GM12878 (cell line): ENCODE measurements at regions not wholly inside any gene's neighbourhood (a gene's known extent, or its start where the extent isn't known, plus 50 kb on each side); places are given as distances from the start of the nearest gene placed in this dataset.
A peak's percentile ranks its signal among the peaks of the same experiment; 100 is the strongest.

Experiments used
- BACH1 ChIP-seq: fragments of 450-650 bp; IDR thresholded peaks from 2 replicates; pipeline ENCODE4 v1.6.1; 2017; ENCODE audit warnings: mild to moderate bottlenecking, borderline replicate concordance
- CBFB ChIP-seq: IDR thresholded peaks from 2 replicates; pipeline ENCODE4 v1.6.1; 2016; ENCODE audit warnings: antibody characterized with exemption, low read depth
- EGR1 ChIP-seq, 2 experiments: IDR thresholded peaks; 1 replicate in 1 of 2; 2 replicates in 1 of 2; pipeline ENCODE4 v1.6.1; 2011 to 2012; ENCODE audit warnings: low read depth in 2 of 2, low read length in 2 of 2, borderline replicate concordance in 1 of 2, mild to moderate bottlenecking in 1 of 2, moderate library complexity in 1 of 2
- KDM1A ChIP-seq: fragments of 200-600 bp; sonication (generic); IDR thresholded peaks from 2 replicates; pipeline ENCODE4 v1.6.1; 2016; ENCODE audit warnings: borderline replicate concordance
- POLR2A ChIP-seq: IDR thresholded peaks from 2 replicates; pipeline ENCODE4 v1.6.1; 2011; ENCODE audit warnings: low read depth, mild to moderate bottlenecking, low read length
- POU2F2 ChIP-seq: IDR thresholded peaks from 3 replicates; pipeline ENCODE4 v1.6.1; 2011; ENCODE audit warnings: low read depth, mild to moderate bottlenecking, low read length, borderline replicate concordance
- PRDM15 ChIP-seq: fragments of 450-650 bp; formaldehyde crosslinking; IDR thresholded peaks from 2 replicates; pipeline ENCODE4 v1.4.0; 2020; ENCODE audit warnings: mild to moderate bottlenecking, moderate library complexity
- RELB ChIP-seq: fragments of 450-650 bp; IDR thresholded peaks from 2 replicates; pipeline ENCODE4 v1.6.1; 2017; ENCODE audit warnings: low read depth, mild to moderate bottlenecking, moderate library complexity
- RFX5 ChIP-seq: IDR thresholded peaks from 2 replicates; pipeline ENCODE4 v1.6.1; 2011; ENCODE audit warnings: low read depth, low read length, improper control_type of control experiment
- SMC3 ChIP-seq: IDR thresholded peaks from 2 replicates; pipeline ENCODE4 v1.6.1; 2011; ENCODE audit warnings: low read length, improper control_type of control experiment, borderline replicate concordance
- USF2 ChIP-seq: IDR thresholded peaks from 2 replicates; pipeline ENCODE4 v1.6.1; 2011; ENCODE audit warnings: low read depth, low read length, improper control_type of control experiment, borderline replicate concordance
- ZBTB40 ChIP-seq: fragments of 450-650 bp; IDR thresholded peaks from 2 replicates; pipeline ENCODE4 v1.6.1; 2016; ENCODE audit warnings: mild to moderate bottlenecking, moderate library complexity, borderline replicate concordance
- ZNF384 ChIP-seq: IDR thresholded peaks from 2 replicates; pipeline ENCODE4 v1.6.1; 2012; ENCODE audit warnings: low read depth, mild to moderate bottlenecking, low read length, improper control_type of control experiment, borderline replicate concordance
- TF ChIP-seq, protein P1 (sequence below): fragments of 450-650 bp; formaldehyde crosslinking; IDR thresholded peaks from 2 replicates; pipeline ENCODE4 v1.5.0; 2022; ENCODE audit warnings: mild to moderate bottlenecking, missing genetic modification characterization

DNA sequence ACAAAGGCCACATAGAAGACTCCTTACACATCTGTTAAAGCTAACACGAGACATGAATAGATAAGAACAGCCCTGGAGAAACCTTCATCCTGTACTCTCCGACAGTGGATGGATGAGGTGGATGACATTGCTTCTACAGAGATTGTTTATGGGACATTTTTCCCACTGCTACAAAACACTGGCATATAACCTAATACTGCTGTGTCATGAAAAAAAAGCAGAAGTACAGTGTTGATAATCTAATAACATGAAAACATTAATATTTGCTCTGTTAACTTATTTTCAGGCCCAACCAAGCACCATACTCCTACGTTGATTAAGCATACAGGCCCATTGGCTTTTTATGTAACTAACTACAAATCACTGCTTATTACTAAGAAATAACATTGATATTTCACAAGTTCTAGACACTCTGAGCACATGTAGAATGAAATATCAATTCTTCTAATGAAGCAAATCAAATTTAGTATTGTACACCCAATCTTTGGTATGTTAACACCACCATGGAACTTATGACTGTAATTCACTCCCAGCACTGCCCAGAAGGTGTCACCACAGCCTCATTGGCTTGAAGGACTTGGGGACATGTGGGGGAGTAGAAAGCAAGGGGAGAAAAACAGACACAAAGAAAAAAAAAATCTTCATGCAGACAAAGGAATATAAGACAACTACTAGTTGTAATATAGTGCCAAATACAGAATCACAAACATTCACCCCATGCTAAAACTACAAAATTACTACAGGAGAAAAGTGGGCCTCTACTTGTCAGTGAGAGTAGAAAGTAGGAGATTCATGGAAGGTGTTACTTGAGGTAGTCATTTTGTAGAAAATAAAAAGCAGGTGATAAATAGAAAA lies 330.0 kb upstream of the PMFBP1 start (continued):
- TF ChIP-seq USF2, result no peak
- peak; percentile 93 for TF ChIP-seq SMC3
- TF ChIP-seq ZNF384, result 0 out of 2 replicates have a peak, but pooled peaks have one; percentile 50
- no peak for TF ChIP-seq BACH1
- peak in 1 of 2 experiments; percentile 46; a peak in 1 of 3 replicates for TF ChIP-seq EGR1 (IDR thresholded peaks at IDR 0.05; ENCODE audit: borderline replicate concordance in 1 of 2, low read depth in 2 of 2, low read length in 2 of 2)
- TF ChIP-seq RELB, result no peak
- TF ChIP-seq PRDM15 (CRISPR knock-in tag), result no peak
- TF ChIP-seq KDM1A, result no peak
- TF ChIP-seq POU2F2, result 0 out of 3 replicates have a peak, but pooled peaks have one; percentile 30
- TF ChIP-seq POLR2A, result no peak
- TF ChIP-seq ZBTB40, result no peak
- TF ChIP-seq RFX5, result no peak
- TF ChIP-seq, protein P1, sequence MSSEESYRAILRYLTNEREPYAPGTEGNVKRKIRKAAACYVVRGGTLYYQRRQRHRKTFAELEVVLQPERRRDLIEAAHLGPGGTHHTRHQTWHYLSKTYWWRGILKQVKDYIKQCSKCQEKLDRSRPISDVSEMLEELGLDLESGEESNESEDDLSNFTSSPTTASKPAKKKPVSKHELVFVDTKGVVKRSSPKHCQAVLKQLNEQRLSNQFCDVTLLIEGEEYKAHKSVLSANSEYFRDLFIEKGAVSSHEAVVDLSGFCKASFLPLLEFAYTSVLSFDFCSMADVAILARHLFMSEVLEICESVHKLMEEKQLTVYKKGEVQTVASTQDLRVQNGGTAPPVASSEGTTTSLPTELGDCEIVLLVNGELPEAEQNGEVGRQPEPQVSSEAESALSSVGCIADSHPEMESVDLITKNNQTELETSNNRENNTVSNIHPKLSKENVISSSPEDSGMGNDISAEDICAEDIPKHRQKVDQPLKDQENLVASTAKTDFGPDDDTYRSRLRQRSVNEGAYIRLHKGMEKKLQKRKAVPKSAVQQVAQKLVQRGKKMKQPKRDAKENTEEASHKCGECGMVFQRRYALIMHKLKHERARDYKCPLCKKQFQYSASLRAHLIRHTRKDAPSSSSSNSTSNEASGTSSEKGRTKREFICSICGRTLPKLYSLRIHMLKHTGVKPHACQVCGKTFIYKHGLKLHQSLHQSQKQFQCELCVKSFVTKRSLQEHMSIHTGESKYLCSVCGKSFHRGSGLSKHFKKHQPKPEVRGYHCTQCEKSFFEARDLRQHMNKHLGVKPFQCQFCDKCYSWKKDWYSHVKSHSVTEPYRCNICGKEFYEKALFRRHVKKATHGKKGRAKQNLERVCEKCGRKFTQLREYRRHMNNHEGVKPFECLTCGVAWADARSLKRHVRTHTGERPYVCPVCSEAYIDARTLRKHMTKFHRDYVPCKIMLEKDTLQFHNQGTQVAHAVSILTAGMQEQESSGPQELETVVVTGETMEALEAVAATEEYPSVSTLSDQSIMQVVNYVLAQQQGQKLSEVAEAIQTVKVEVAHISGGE, result no peak
- TF ChIP-seq CBFB, result 0 out of 2 replicates have a peak, but pooled peaks have one; percentile 22
